GM20431 (cell line): ENCODE measurements at regions not wholly inside any gene's neighbourhood (a gene's known extent, or its start where the extent isn't known, plus 50 kb on each side); places are given as distances from the start of the nearest gene placed in this dataset.
"Not testable (repeated sequence)": the region's sequence is repeated elsewhere in the genome, so short reads cannot be mapped to it uniquely, and the experiment has no call there.

ENCODE experiments used
- in situ Hi-C: fragments of 300-500 bp; cut with MseI, MboI; formaldehyde crosslinking; loops from one replicate; pipeline ENCODE4 v1.15.0; 2020; ENCODE audit warnings: low sequenced_read_pairs; ENCODE audit not compliant: unreplicated experiment

DNA sequence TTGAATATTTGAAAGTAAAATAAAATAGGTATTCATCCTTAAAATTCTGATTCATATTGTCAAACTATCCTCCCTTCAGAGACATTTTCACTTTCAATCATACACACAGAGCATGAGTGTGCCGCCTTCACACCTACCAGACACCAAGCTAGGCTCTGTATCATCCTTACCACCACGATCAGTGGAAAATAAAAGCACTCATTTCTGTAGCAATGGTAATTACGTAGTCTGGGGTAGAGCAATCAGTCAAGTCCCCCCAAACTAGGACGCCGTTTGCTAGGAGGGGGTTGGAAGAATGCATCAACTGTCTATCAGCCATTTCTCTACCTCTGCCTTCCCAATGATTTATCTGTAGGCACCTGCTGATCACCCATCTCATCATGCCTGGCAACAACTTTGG, 84.6 kb upstream of the GRIN2A start:
- in situ Hi-C loops, result loop anchor here (25.0 kb wide), 2 partner anchors 470 to 645 kb away; partner anchors contain the start of gene NUBP1

DNA sequence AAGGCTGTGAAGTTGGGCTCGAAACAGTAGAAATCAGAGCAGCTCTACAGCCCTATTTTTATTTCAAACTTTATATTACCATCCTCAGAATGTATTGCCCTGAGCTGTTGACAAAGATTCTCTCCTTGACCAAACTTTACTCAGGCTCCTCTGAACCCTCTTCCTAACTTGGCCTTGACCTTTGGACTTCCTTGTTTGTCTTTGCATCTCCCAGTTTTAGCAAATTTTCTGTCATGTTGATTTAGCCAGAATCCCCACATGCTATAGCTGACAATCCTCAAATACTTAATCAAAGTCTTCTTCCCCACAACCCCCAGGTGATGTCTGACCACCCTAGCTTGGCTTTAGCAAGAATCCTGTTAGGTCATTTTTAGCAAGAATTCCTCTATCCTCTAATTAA, 87.4 kb upstream of the GRIN2A start:
- in situ Hi-C loops, result loop anchor here (25.0 kb wide), 2 partner anchors 468 to 643 kb away; partner anchors contain the start of gene NUBP1

DNA sequence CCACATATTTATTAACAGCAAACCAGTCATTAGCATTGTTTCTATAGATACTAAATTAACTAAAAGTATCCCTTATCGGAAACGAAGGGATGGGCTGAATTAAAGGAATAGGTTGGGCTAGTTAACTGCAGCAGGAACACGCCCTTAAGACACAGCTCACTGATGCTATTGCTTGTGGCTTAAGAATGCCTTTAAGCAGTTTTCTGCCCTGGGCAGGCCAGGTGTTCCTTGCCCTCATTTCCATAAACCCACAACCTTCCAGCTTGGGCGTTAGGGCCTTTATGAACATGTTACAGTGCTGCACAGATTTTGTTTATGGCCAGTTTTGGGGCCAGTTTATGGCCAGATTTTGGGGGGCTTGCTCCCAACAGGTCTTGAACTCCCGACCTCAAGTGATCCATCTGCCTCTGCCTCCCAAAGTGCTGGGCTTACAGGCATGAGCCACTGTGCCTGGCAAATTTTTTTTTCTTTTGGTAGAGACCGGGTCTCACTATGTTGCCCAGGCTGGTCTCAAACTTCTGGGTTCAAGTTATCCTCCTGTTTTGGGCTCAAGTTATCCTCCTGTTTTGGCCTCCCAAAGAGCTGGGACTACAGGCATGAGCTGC, 90.1 kb upstream of the GRIN2A start:
- in situ Hi-C loops, result loop anchor here (25.0 kb wide), 2 partner anchors 465 to 640 kb away; partner anchors contain the start of gene NUBP1

DNA sequence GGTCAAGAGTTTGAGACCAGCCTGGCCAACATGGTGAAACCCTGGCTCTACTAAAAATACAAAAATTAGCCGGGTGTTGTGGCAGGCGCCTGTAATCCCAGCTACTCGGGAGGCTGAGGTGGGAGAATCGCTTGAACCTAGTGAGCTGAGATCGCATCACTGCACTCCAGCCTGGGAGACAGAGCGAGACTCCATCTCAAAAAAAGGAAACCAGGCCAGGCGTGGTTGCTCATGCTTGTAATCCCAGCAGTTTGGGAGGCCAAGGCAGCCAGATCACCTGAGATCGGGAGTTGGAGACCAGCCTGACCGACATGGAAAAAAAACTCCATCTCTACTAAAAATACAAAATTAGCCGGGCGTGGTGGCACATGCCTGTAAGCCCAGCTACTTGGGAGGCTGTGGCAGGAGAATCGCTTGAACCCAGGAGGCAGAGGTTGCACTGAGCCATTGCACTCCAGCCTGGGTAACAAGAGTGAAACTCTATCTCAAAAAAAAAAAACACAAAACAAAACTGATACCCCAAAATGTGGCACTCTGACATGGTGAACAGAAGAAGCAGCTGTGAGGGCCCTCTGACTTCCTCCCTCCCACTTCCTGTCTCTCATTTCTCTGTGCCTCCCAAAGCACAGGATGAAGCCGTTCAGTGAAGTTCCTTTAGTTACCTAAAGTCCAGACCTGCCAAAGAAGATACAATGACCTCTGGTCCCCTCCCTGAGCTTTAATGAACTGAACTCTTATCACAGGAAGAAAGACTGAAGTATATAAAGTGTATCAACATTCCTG, 93.2 kb upstream of the GRIN2A start:
- in situ Hi-C loops, result not testable (repeated sequence)

DNA sequence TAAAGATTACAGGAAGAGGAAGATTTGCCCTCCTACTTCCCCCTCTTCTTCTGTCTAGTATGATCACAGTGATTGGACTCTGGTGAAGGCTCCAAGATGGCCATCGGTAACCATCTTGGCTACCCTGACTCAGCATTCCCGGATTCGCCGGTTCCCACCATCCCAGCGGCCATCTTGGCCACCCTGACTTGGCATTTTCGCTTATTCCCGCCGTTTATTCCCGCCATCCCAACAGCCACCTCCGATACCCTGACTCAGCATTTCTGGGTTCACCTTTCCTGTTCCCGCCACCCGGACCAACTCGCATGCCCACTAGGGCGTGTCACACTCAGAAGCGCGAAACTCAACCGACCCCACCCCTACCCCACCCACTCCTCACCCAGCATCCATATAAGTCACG, 95.4 kb upstream of the GRIN2A start:
- in situ Hi-C loops, result no loop called here

DNA sequence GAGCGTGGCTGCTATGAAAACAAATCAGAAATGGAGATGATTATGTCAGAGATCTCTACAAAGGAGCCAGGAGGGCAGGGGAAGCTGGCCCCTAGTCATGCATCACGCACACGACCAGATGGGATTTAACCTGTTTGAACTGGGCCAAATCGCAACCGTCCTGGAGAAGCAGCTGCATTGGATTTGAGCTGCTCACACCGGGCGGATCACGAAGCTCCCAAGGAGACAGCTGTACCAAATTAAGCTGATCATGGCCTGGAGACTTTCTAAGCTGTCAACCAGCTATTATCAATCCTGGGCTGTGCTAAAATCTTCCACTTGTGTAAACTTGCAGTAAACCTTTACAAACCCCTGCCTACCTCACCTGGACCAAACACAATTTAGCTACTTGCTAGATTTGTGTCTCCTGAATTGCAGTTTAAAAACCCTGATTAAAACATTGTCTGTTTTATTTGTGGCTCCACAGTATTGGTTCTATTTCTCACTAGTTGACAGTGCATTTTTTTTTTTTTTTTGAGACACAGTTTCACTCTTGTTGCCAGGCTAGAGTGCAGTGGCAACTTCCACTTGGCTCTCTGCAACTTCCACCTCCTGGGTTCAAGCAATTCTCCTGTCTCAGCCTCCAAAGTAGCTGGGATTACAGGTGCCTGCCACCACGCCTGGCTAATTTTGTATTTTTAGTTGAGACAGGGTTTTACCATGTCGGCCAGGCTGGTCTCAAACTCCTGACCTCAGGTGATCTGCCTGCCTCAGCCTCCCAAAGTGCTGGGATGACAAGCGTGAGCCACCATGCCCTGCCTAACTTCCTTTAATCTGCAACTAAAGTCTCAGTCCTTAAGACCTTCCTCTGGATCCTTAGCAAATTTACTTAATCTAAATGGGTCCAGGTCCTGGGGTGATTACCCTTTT, 98.3 kb upstream of the GRIN2A start:
- in situ Hi-C loops, result no loop called here

DNA sequence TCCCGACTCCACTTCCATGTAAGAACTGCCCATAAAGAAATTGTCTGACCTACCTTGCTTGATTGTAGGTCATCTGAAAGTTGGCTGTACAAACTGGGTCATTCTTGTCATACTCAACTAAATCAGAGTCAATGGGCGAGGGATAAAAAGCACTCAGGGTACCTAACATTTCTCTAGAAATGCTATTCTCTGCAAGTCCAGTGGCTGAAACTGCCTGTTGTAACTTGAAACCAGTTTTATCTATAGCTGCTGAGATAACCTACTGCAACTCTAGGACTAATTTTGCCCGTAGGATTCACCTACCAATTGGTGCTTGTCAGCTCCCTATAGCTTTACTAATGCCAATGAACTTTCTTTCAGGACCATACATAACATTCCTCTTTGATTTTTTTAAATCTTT, 100.1 kb upstream of the GRIN2A start:
- in situ Hi-C loops, result no loop called here

DNA sequence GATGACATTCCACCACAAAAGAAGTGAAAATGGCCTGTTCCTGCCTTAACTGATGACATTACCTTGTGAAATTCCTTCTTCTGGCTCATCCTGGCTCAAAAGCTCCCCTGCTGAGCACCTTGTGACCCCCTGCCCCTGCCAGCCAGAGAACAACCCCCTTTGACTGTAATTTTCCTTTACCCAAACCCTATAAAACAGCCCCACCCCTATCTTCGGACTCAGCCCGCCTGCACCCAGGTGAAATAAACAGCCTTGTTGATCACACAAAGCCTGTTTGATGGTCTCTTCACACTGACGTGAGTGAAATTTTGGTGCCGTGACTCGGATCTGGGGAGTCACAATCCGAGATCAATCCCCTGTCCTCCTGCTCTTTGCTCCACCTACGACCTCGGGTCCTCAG, 101.0 kb upstream of the GRIN2A start:
- in situ Hi-C loops, result not testable (repeated sequence)

DNA sequence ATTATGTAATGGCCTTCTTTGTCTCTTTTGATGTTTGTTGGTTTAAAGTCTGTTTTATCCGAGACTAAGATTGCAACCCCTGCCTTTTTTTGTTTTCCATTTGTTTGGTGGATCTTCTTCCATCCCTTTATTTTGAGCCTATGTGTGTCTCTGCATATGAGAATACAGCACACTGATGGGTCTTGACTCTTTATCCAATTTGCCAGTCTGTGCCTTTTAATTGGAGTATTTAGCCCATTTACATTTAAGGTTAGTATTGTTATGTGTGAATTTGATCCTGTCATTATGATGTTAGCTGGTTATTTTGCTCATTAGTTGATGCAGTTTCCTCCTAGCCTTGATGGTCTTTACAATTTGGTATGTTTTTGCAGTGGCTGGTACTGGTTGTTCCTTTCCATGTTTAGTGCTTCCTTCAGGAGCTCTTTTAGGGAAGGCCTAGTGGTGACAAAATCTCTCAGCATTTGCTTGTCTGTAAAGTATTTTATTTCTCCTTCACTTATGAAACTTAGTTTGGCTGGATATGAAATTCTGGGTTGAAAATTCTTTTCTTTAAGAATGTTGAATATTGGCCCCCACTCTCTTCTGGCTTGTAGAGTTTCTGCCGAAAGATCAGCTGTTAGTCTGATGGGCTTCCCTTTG, 95.3 kb upstream of the ATF7IP2 start:
- in situ Hi-C loops, result not testable (repeated sequence)

DNA sequence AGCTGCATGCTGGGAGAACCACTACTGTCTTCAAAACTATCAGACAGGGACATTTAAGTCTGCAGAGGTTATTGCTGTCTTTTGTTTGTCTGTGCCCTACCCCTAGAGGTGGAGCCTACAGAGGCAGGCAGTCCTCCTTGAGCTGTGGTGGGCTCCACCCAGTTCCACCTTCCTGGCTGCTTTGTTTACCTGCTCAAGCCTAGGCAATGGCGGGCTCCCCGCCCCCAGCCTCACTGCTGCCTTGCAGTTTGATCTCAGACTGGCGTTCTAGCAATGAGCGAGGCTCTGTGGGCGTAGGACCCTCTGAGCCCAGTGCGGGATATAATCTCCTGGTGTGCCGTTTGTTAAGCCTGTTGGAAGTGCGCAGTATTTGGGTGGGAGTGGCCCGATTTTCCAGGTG, 93.7 kb upstream of the ATF7IP2 start:
- in situ Hi-C loops, result not testable (repeated sequence)

DNA sequence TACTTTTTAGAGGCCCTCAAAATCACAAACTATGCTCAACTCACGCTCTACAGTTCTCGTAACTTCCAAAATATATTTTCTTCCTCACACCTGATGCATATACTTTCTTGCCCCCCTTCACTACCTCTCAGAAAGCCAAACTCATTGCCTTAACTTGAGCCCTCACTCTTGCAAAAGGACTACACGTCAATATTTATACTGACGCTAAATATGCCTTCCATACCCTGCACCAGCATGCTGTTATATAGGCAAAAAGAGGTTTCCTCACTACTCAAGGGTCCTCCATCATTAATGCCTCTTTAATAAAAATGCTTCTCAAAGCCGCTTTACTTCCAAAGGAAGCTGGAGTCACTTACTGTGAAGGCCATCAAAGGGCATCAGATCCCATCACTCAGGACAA, 92.9 kb upstream of the ATF7IP2 start:
- in situ Hi-C loops, result not testable (repeated sequence)

DNA sequence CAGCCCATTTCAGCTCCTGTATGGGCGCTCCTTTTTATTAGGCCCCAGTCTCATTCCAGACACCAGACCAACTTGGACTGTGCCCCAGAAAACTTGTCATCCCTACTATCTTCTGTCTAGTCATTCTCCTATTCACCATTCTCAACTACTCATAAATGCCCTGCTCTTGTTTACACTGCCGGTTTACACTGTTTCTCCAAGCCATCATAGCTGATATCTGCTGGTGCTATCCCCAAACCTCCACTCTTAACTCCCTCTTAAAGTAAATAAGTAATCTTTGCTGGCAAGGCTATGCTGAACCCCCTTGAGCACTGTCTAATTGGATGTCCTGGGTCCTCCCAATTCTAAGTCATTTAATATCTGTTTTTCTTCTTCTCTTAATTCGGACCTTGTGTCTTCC, 91.7 kb upstream of the ATF7IP2 start:
- in situ Hi-C loops, result not testable (repeated sequence)

DNA sequence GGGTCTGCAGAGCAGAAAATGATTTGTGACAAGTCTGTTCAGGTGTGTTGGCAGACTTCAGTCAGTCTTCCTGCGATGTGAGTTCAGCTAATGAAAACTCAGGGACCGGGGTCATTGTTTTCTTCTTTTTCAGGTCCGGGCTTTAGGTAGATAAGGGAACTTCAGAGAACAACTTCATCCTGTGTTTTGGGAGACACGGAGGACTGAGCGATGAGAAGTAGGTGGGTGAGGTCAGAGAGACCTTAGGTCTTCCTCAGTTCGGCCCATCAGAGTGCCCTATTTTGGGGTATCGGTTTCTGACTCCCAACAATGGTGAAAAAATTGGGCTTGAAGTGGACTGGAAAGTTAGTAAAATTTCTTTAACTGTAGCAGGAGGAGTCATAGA, 88.9 kb upstream of the ATF7IP2 start:
- in situ Hi-C loops, result no loop called here

DNA sequence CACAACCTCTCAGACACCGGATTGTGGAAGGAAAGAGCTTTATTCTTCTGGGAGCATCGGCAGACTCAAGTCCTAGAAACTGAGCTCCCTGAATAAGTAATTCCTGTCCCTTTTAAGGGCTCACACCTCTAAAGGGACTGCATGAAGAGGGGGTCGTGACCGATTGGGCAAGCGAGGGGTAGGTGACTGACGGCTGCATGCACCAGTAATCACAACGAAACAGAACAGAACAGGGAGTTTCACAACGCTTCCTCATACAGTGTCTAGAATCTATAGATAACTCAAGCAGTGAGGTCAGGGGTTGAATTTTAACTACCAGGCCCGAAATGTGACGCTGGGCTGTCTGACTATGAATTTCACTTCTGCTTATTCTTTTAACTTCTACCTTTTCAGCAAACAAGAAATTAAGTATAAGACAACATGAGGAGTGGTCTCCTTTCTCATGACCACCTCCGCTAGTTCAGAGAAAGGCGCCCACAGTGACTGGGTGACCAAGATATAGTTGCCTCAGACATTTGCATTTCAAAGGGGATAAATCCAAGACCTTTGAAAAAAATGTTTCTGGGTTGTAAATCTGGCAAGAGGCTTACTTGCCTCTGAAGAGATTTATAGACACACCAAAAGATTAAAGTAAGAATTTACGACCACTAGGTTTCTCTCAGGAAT, 88.4 kb upstream of the ATF7IP2 start:
- in situ Hi-C loops, result no loop called here

DNA sequence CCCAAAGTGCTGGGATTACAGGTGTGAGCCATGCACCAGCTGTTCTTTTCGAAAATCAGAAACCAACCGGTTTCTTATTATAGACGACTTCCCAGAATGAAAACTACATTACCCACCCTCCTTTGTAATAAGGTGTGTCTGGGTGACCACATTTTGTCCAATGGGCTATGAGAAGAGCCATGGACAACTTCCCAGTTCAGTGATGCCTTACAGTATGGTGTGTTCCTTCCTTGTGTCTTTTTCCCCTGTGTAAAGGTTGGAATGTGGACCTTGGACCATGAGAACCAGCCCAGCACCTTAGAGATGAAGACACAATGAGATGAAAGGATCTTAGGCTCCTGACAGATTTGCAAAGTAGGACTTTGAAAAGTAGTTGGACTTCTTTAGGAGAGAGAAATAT, 85.0 kb upstream of the ATF7IP2 start:
- in situ Hi-C loops, result no loop called here

DNA sequence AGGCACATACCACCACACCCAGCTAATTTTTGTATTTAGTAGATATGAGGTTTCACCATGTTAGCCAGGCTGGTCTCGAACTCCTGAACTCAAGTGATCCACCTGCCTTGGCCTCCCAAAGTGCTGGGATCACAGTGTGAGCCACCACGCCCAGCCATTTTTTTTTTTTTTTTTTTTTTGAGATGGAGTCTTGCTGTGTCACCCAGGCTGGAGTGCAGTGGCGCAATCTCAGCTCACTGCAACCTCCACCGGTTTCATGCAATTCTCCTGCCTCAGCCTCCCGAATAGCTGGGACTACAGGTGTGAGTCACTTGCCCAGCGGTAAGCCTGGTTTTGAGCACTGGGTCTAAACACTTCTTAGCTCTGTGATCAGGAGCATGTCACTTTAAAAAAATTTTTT, 84.3 kb upstream of the ATF7IP2 start:
- in situ Hi-C loops, result not testable (repeated sequence)

DNA sequence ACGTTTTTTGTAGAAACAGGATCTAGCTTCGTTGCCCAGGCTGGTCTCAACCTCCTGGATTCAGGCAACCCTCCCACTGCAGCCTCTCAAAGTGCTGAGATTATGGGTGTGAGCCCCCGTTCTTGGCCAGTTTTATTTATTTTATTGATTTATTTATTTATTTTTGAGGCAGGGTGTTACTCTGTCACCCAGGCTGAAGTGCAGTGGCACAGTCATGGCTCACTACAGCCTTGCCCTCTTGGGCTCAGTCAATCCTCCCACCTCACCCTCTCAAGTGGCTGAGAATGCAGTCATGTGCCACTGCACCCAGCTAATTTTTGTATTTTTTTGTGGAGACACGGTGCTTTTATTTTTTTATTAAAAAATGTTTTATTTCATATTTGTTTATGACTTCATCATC, 79.9 kb upstream of the ATF7IP2 start:
- in situ Hi-C loops, result no loop called here

DNA sequence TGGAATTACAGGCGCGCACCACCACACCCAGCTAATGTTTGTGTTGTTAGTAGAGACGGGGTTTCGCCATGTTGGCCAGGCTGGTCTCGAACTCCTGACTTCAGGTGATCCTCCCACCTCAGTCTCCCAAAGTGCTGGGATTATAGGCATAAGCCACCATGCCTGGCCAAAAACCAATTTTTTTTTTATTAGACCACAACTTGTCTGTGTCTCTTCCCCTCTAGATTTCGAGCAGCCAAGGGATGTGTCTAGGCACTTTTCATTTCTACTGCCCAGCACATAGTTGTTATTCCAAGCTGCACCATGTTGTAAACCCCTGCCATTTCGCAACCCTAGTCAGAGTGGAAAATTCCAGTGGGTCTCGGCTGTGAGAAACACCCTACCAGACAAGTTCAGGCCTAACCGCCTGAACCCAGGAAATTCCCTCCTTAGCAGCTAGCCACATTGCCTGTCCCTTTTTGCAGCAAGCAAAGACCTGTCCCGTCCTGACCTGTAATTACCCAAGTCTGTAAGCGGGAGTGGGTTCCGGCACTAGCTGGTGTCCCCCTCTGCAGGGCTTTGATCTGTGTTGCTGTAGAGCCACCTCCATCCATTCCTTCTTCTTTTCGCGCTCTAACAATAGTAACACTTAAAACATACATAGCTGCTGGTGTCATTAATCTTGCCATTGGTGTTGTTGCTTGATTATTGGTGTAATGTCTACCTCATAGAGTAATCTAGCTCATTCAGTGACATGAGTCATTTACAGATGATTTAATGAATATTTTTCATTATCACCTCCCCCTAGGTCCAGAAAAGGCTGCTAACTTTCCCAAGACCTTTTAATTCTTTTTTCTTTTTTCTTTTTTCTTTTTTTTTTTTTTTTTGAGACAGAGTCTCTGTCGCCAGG, 77.3 kb upstream of the ATF7IP2 start:
- in situ Hi-C loops, result no loop called here
